ENCODE measurements at regions not wholly inside any gene's neighbourhood (a gene's known extent, or its start where the extent isn't known, plus 50 kb on each side); places are given as distances from the start of the nearest gene placed in this dataset.
A peak's percentile ranks its signal among the peaks of the same experiment; 100 is the strongest.

GRCh38 chr7:140283472-140283871 is 106.7 kb upstream of the KDM7A start:
- no peak for ATAC-seq
- intact Hi-C loops (cut with DNase I), result no loop called here
- TF ChIP-seq CTCF (IDR thresholded peaks at IDR 0.05), result no peak

GRCh38 chr7:140281960-140282359 is 105.2 kb upstream of the KDM7A start:
- intact Hi-C loops (cut with DNase I), result no loop called here
- H3K9me3 ChIP-seq, result no peaks in the 10 kb centered on the region

More at GRCh38 chr7:140283472-140283871, 106.7 kb upstream of the KDM7A start:
- H3K27me3 ChIP-seq, result no peaks in the 10 kb centered on the region
- no peaks in the 10 kb centered on the region for H3K4me1 ChIP-seq
- H3K4me3 ChIP-seq, result no peak overlapping the region
- H3K36me3 ChIP-seq, result no peaks in the 10 kb centered on the region
- H3K27ac ChIP-seq, result no peak overlapping the region
- no peak for DNase-seq
- H3K9me3 ChIP-seq, result no peaks in the 10 kb centered on the region

GRCh38 chr7:140281255-140281654 is 104.5 kb upstream of the KDM7A start:
- intact Hi-C loops (cut with DNase I), result no loop called here
- Histone ChIP-seq H3K4me3 (no peak overlapping the region), H3K36me3 (no peaks in the 10 kb centered on the region), H3K27ac (no peak overlapping the region), H3K4me1 (no peaks in the 10 kb centered on the region), H3K27me3 (no peaks in the 10 kb centered on the region), H3K9me3 (no peaks in the 10 kb centered on the region)
- DNase-seq (peak in 1 of 4 donors; percentile 4), ATAC-seq (no peak)
- no peak for TF ChIP-seq CTCF (IDR thresholded peaks at IDR 0.05)

More at GRCh38 chr7:140281960-140282359, 105.2 kb upstream of the KDM7A start:
- no peaks in the 10 kb centered on the region for H3K36me3 ChIP-seq
- no peaks in the 10 kb centered on the region for H3K27me3 ChIP-seq
- no peak overlapping the region for H3K4me3 ChIP-seq
- TF ChIP-seq CTCF (IDR thresholded peaks at IDR 0.05), result no peak
- DNase-seq, result no peak
- H3K4me1 ChIP-seq, result no peaks in the 10 kb centered on the region
- no peak for ATAC-seq
- H3K27ac ChIP-seq, result no peak overlapping the region

- H3K27ac ChIP-seq, result peak overlapping the region in 1 of 2 donors; percentile 36
- intact Hi-C loops (cut with DNase I), result no loop called here
- no peak overlapping the region for H3K4me3 ChIP-seq
- DNase-seq (no peak), ATAC-seq (no peak)
- no peaks in the 10 kb centered on the region for H3K36me3 ChIP-seq
- TF ChIP-seq CTCF (IDR thresholded peaks at IDR 0.05), result no peak
- no peaks in the 10 kb centered on the region for H3K27me3 ChIP-seq
- H3K9me3 ChIP-seq, result no peaks in the 10 kb centered on the region
- no peaks in the 10 kb centered on the region for H3K4me1 ChIP-seq
Observed at GRCh38 chr7:140276001-140276400, 99.2 kb upstream of the KDM7A start.

- ATAC-seq (peak; percentile 41), DNase-seq (peak in 3 of 4 donors; percentile 22 to 59 (median 37))
- intact Hi-C loops (cut with DNase I), result no loop called here
- Histone ChIP-seq H3K27me3 (no peaks in the 10 kb centered on the region), H3K9me3 (no peaks in the 10 kb centered on the region), H3K4me3 (no peak overlapping the region), H3K4me1 (no peaks in the 10 kb centered on the region), H3K36me3 (no peaks in the 10 kb centered on the region), H3K27ac (peak overlapping the region in 1 of 2 donors; percentile 36)
- no peak for TF ChIP-seq CTCF (IDR thresholded peaks at IDR 0.05)
Observed at GRCh38 chr7:140275069-140275965, 98.5 kb upstream of the KDM7A start.
